Fibroblast of villous mesenchyme (primary cell): ENCODE measurements at regions not wholly inside any gene's neighbourhood (a gene's known extent, or its start where the extent isn't known, plus 50 kb on each side); places are given as distances from the start of the nearest gene placed in this dataset.

ENCODE experiments used
- DNase-seq: peaks from one replicate; pipeline ENCODE4 v3.0.0-alpha.2; 2010; ENCODE audit warnings: low read depth
- H3K4me3 ChIP-seq: 2 replicates; pipeline ENCODE4 v1.5.1; 2011; ENCODE audit warnings: low read depth, mild to moderate bottlenecking, low read length
- CTCF ChIP-seq: IDR thresholded peaks from 2 replicates; pipeline ENCODE4 v1.5.1; 2012; ENCODE audit warnings: low read depth, mild to moderate bottlenecking, low read length; ENCODE audit not compliant: insufficient read depth

DNA sequence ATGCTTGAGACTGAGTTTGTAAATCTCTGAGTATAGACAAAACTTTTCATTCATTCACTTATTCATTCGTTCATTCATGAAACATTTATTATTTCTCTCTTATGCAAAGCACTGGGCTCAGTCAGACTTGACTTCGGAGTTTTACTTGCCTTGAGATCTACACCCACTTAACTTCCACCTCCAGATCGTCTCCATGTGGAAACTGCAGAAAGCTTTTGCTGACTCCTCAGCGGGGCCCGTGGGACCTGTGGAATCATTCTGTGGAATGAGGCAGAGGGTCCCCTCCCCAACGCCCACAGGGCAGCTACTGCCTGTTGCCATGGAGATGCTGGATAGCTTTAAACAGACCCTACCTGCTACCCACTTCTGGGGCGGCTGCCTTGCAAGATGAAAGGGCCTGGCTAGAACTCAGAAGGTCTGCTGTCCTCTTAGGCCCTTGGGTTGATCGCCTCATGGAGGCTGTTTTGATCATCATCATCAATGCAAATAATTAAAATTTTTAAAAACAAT, 66.4 kb upstream of the KCNG1 start:
- no peak overlapping the region for H3K4me3 ChIP-seq
- no peak for DNase-seq
- no peak for TF ChIP-seq CTCF

GRCh38 chr20:51087266-51087665, 64.4 kb upstream of the KCNG1 start:
- H3K4me3 ChIP-seq: no peak overlapping the region
- TF ChIP-seq CTCF: no peak
- no peak for DNase-seq

- no peak for DNase-seq
- no peak for TF ChIP-seq CTCF
- no peak overlapping the region for H3K4me3 ChIP-seq
These were observed 62.9 kb upstream of the KCNG1 start for GRCh38 chr20:51085769-51086168.

GRCh38 chr20:51084593-51085377, 61.9 kb upstream of the KCNG1 start:
- DNase-seq: no peak
- H3K4me3 ChIP-seq: no peak overlapping the region
- TF ChIP-seq CTCF: no peak

GRCh38 chr20:51083447-51083846, 60.5 kb upstream of the KCNG1 start:
- no peak for TF ChIP-seq CTCF
- DNase-seq: no peak
- no peak overlapping the region for H3K4me3 ChIP-seq

GRCh38 chr20:51082988-51083387, 60.1 kb upstream of the KCNG1 start:
- DNase-seq: no peak
- no peak for TF ChIP-seq CTCF
- H3K4me3 ChIP-seq: no peak overlapping the region

- TF ChIP-seq CTCF: no peak
- DNase-seq: no peak
- no peak overlapping the region for H3K4me3 ChIP-seq
These were observed 57.6 kb upstream of the KCNG1 start for GRCh38 chr20:51080516-51080915.
